GM12872 (cell line): ENCODE measurements at regions not wholly inside any gene's neighbourhood (a gene's known extent, or its start where the extent isn't known, plus 50 kb on each side); places are given as distances from the start of the nearest gene placed in this dataset.

ENCODE experiments used
- TF ChIP-seq, protein P1 (sequence below): IDR thresholded peaks from 3 replicates; pipeline ENCODE4 v1.5.1; 2011; ENCODE audit warnings: low read depth, mild to moderate bottlenecking, low read length, moderate library complexity; ENCODE audit not compliant: insufficient read depth

GRCh38 chr6:156599978-156600590 is 177.1 kb upstream of the ARID1B start:
- TF ChIP-seq, protein P1, sequence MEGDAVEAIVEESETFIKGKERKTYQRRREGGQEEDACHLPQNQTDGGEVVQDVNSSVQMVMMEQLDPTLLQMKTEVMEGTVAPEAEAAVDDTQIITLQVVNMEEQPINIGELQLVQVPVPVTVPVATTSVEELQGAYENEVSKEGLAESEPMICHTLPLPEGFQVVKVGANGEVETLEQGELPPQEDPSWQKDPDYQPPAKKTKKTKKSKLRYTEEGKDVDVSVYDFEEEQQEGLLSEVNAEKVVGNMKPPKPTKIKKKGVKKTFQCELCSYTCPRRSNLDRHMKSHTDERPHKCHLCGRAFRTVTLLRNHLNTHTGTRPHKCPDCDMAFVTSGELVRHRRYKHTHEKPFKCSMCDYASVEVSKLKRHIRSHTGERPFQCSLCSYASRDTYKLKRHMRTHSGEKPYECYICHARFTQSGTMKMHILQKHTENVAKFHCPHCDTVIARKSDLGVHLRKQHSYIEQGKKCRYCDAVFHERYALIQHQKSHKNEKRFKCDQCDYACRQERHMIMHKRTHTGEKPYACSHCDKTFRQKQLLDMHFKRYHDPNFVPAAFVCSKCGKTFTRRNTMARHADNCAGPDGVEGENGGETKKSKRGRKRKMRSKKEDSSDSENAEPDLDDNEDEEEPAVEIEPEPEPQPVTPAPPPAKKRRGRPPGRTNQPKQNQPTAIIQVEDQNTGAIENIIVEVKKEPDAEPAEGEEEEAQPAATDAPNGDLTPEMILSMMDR = no peak

- TF ChIP-seq, protein P1 = no peak
These were observed 177.8 kb upstream of the ARID1B start for GRCh38 chr6:156599366-156599765.

DNA sequence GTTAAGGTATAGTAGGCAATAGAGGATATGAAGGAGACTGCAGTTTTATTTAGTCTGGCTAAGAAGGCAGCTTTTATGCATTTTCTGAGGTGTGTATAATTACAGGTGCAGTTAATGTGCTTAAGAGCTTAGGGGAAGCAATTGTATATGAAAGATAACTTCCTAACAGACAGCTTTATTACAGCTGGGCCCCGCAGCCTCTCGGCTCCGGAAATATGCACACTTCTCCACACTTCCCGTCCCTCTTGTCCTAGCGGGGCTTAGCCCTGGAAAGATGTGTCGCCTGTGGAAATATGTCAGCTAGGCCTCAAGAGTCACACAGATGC is 178.4 kb upstream of the ARID1B start:
- TF ChIP-seq, protein P1 = no peak

GRCh38 chr6:156598071-156598854 is 178.9 kb upstream of the ARID1B start:
- TF ChIP-seq, protein P1 = no peak

DNA sequence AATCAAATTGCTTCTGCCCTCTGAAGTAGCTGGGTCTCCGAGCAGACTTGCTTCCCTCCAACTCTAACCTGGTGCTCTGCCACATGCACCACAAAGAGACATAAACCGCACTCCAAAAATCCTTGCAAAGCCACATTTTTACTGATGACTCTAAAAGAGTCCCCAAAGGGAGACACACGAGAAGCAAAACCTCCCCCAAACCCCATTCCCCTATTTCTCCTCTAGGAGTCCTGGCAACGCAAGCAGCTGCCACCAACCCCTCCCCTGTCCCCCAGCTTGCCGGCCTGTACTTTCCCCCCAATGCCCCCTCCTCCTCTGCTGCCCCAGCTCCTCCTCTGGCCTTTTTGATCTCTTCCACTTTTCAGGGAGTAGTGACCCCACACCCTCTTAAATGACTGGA is 180.1 kb upstream of the ARID1B start:
- TF ChIP-seq, protein P1 = no peak

GRCh38 chr6:156595476-156595875 is 181.7 kb upstream of the ARID1B start:
- TF ChIP-seq, protein P1 = no peak

GRCh38 chr6:156593893-156594292 is 183.3 kb upstream of the ARID1B start:
- TF ChIP-seq, protein P1 = no peak
